ENCODE measurements at regions not wholly inside any gene's neighbourhood (a gene's known extent, or its start where the extent isn't known, plus 50 kb on each side); places are given as distances from the start of the nearest gene placed in this dataset.

GRCh38 chr4:119841361-119841760, 212.8 kb upstream of the PDE5A start:
- ChIA-PET CTCF (interaction anchor here (0.7 kb wide), 1 partner anchor 23 kb away, joined by 3 read pairs; no protein-coding TSS in a partner anchor), POLR2A (no interaction called here)
- TF ChIP-seq GLI4 (tag by site-specific recombination; IDR thresholded peaks at IDR 0.05) = no peak
- TF ChIP-seq ZBTB44 (tag by site-specific recombination; IDR thresholded peaks at IDR 0.05) = no peak
- no peak for TF ChIP-seq ZNF214 (tag by site-specific recombination; IDR thresholded peaks at IDR 0.05; ENCODE audit: borderline replicate concordance)
- TF ChIP-seq ZNF37A (tag by site-specific recombination; IDR thresholded peaks at IDR 0.05) = no peak
- no peak for TF ChIP-seq ZNF473 (tag by site-specific recombination; IDR thresholded peaks at IDR 0.05)
- no peak for TF ChIP-seq ZSCAN16 (tag by site-specific recombination; IDR thresholded peaks at IDR 0.05)
- no peak for TF ChIP-seq ZNF777 (tag by site-specific recombination; IDR thresholded peaks at IDR 0.05; ENCODE audit: borderline replicate concordance)
- no peak for TF ChIP-seq AEBP2 (tag by site-specific recombination; IDR thresholded peaks at IDR 0.05; ENCODE audit: borderline replicate concordance)
- no peak for TF ChIP-seq MZF1 (tag by site-specific recombination; IDR thresholded peaks at IDR 0.05; ENCODE audit: borderline replicate concordance)
- no peaks in the 10 kb centered on the region for H3K36me3 ChIP-seq (ENCODE audit: control insufficient read depth in 2 of 2, insufficient read depth in 1 of 2, low read length in 2 of 2)
- no peaks in the 10 kb centered on the region for H3K4me1 ChIP-seq (ENCODE audit: control insufficient read depth, insufficient read depth, low read length)
- H3K9me3 ChIP-seq (ENCODE audit: control insufficient read depth, insufficient read depth, low read depth, low read length) = no peaks in the 10 kb centered on the region
- H3K4me3 ChIP-seq (ENCODE audit: low read depth, low read length) = no peak overlapping the region
- H3K27ac ChIP-seq (ENCODE audit: extremely low read depth, low read depth, low read length) = no peak overlapping the region

GRCh38 chr4:119835613-119835910, 207.0 kb upstream of the PDE5A start:
- POLR2A ChIA-PET = no interaction called here

More at GRCh38 chr4:119835613-119835910, 207.0 kb upstream of the PDE5A start:
- CTCF ChIA-PET = interaction anchor here (0.6 to 0.7 kb wide), 2 partner anchors 14 to 17 kb away, joined by 4 to 6 read pairs; no protein-coding TSS in a partner anchor
- TF ChIP-seq ZNF837 (tag by site-specific recombination; IDR thresholded peaks at IDR 0.05) (no peak), ZNF133 (tag by site-specific recombination; IDR thresholded peaks at IDR 0.05) (no peak), ZNF664 (tag by site-specific recombination; IDR thresholded peaks at IDR 0.05) (no peak), ZNF121 (tag by site-specific recombination; IDR thresholded peaks at IDR 0.05) (no peak), ZNF521 (tag by site-specific recombination; IDR thresholded peaks at IDR 0.05) (no peak), GLI2 (tag by site-specific recombination; IDR thresholded peaks at IDR 0.05; ENCODE audit: borderline replicate concordance, low read depth) (no peak), ZNF37A (tag by site-specific recombination; IDR thresholded peaks at IDR 0.05) (no peak), ZNF488 (tag by site-specific recombination; IDR thresholded peaks at IDR 0.05) (no peak), ZNF610 (tag by site-specific recombination; IDR thresholded peaks at IDR 0.05; ENCODE audit: borderline replicate concordance) (no peak), EGR2 (tag by site-specific recombination; IDR thresholded peaks at IDR 0.05; ENCODE audit: low read depth) (no peak), ZNF624 (tag by site-specific recombination; IDR thresholded peaks at IDR 0.05) (no peak), CTCF (tag by site-specific recombination; IDR thresholded peaks at IDR 0.05) (no peak)
- Histone ChIP-seq H3K36me3 (ENCODE audit: control insufficient read depth in 2 of 2, insufficient read depth in 1 of 2, low read length in 2 of 2) (no peaks in the 10 kb centered on the region), H3K27ac (ENCODE audit: extremely low read depth, low read depth, low read length) (no peak overlapping the region), H3K4me3 (ENCODE audit: low read depth, low read length) (no peak overlapping the region), H3K9me3 (ENCODE audit: control insufficient read depth, insufficient read depth, low read depth, low read length) (no peaks in the 10 kb centered on the region), H3K4me1 (ENCODE audit: control insufficient read depth, insufficient read depth, low read length) (no peaks in the 10 kb centered on the region)

Data from HEK293 (cell line).